HG03558 (cell line): ENCODE measurements at regions not wholly inside any gene's neighbourhood (a gene's known extent, or its start where the extent isn't known, plus 50 kb on each side); places are given as distances from the start of the nearest gene placed in this dataset.
"Not testable (repeated sequence)": the region's sequence is repeated elsewhere in the genome, so short reads cannot be mapped to it uniquely, and the experiment has no call there.

Experiments used
- ATAC-seq: cut with Tn5 transposase; IDR thresholded peaks from one replicate; pipeline ENCODE4 v1.9.1; 2021; ENCODE audit warnings: moderate number of reproducible peaks; ENCODE audit not compliant: unreplicated experiment; ENCODE audit errors: extremely low read depth

DNA sequence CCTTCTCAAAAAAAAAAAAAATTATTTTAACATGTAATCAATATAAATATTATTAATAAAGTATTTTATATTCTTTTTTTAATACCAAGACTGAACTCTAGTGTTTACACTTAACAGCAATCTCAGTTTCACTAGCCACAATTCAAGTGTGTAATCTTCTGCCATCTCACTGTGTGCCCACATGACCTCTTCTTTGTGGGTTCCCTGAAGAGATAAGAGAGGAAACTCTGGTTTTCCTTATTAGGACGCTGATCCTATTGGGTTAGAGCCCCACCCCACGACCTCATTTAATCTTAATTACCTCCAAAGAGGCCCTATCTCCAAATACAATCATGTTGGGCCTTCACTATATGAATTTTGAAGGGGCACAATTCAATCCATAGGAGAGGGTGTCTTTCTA is 177.6 kb downstream of the STK31 start:
- ATAC-seq, result no peak

DNA sequence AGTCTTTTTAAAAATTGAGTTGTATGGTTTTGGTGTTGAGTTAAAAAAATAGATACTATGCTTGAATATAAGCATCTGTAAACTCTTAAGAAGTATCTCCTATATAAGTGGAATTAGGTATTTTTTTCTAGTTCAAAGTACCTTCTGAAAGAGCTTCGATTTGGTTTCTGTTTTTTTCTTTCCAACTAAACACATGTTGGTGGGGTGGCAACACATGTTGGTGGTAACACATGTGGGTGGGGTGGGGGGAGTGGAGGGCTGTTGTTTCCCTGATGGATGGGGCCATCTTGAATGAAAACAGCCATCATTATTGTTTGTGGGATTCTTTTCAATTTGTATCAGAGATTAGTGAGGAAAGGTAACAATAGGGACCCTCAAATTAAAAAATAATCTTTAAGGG is 178.9 kb downstream of the STK31 start:
- no peak for ATAC-seq

DNA sequence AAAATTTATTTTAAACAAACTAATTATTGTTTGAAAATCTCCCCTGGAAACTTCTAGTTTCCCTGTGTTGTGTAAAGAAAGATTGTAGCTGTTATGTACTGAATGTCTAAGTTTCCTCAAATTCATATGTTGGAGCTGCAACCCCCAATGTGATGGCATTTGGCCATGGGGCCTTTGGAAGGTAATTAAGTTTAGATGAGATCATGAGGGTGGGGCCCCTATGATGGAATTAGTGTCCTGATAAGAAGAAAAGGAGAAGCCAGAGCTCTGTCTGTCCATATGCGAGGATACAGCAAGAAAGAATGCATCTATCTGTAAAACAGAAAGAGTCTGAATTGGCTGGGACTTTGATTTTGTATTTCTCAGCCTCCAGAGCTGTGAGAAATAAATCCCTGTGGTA is 179.5 kb downstream of the STK31 start:
- no peak for ATAC-seq

DNA sequence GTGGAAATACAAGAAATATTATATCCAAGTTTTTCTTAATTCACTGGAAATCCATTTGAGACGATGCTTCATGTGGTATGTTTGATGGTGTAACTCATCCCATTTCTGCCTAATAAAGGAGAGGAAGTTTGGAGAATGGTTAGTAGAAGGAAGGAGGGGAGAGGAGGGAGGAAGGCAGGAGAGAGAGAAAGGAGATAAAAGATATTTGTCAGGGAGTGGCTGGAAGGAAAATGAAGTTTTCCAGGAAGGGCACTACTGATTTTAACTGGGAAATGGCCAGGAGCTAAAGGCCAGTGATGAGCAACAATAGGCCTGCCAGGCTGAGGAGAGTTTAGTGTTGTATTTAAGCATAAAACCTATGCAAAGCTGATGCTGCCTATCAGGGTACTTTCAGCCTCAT is 182.0 kb downstream of the STK31 start:
- no peak for ATAC-seq

DNA sequence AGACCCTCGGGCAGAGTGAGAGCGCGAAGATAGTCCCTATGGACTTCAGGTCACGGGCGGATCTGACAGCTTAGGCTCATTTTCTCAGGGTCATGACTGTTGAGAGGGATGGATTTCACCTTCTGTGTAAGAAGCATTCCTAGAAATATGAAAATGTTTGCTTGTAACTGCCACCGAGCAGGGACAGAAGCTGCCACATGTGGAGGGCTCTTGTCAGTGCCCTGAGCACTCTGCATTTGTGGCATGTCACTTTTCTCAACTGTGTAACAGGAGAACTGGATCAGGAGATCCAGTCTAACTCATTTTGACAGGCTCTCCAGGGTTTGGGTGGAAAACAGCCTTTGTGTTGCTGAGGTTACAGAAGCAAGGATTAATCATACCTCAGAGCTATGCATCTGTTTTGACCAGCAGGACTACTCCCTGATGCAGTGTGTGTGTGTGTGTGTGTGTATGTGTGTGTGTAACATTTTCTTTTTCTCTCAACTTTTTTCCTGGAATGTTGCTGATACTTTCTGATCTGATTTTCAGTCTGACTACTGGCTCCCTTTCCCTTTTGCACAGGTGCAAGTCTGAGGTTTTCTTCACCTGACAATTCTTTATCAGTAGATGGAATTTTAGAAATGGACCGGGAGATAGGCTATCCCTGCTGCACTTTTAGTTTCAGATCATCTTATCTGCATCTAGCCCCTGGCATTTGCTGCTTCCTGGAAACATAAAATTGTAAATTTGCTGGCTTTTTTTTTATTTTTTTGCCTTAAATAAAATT is 183.3 kb downstream of the STK31 start:
- no peak for ATAC-seq

DNA sequence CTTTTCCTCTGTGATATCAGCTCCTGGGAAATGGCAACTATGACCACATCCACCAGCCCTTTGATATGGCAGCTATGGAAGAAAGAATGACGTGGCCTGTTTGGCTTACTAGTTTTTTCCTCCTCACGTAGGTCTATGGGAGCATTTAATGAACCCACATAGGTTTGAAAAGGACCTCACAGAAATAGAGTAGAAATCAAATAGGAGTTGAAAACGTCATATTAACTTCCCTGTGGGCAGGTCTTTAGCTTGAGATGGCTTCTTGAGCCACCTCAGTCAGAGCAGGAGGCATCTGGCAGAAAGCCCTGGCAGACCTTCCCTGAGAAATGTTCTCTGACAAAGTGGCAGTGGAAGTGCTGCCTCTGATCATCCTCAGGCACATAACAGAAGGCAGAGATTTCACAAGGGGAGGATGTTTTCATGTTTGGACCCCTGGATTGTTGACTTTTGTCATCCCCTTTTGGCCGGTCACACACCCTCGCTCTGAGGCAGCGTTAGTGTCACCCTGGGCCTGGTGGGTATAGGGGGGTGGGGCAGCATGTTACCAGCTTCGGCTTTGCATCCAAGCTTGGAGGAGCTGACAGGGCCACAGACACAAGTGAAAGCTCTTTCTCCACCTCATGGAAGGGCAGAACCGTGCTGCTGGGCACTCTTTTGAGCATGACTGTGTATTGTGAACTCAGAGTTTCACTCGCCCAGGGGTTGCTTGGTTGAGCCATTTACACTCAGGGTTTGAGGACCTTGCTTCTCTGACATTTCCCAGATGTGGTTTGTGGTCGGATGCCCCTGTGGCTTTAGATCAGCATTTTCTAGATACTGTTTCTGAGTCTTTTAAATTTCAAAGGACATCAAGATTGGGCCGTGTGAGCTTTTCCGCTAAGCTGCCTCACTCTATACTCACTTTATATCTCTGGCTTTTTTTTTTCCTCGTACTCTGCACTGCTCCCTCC is 184.2 kb downstream of the STK31 start:
- ATAC-seq, result no peak

DNA sequence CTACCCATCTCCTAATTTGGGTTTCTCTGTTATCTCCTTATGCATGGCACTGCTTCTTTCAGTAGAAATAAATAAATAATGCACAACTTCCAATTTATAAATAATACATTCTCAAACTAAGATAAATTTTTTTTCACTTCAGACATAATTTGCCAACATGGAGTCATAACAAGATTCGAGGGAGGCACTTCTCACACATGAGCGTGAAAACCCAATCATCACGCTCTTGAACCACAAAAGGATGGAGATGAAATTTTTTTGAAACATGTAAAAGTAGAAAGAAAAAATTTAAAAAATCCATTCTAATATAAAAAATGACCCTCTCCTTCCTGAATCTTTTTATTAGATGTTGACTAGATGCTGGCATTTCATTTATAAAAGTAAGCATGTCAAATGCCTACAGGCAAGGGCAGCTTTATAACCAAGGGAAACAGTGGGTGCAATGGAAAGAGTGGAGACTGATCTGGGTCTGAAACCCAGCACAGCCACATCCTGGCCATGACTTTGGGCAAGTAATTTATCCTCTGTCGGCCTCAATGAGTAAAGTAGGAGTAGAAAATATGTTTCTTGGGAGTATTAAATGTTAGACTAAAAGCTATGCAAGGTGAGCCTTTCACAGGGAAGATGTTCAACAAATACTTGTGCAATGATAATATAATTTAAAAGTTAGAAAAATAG is 185.0 kb downstream of the STK31 start:
- no peak for ATAC-seq

DNA sequence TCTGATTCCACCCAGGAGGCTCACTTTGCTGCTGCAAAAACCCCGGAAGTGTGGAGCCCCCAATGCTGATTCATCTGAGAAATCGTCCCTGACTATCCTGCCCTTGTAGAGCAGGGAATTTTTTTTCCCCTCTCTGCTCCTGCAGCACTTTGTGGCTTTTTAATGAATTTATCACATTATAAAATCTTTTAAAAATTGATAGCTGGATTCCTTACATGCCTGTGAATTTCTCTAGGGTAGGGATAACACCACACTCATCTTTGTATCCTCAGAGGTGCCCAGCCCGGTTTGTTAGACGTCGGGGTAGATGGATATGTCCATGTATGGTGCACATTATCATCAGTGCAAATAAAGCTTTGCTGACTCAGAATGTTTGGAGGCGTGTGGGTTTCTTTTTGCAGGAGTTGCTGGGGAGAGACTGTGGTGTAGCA is 185.7 kb downstream of the STK31 start:
- no peak for ATAC-seq

DNA sequence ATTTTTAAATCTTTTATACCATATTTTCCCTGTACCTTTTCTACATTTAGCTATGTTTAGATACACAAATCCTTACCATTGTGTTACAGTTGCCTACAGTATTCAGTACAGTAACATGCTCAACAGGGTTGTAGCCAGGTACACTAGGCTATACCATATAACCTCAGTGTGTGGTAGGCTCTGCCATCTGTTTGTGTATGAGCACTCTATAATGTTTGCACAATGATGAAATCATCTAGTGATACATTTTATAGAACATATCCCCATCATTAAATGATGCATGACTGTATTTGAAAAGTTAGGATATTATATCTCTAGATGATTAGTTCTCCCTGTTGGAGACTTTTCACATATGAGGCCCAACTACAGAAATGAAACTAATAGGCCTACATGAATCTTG is 188.6 kb downstream of the STK31 start:
- ATAC-seq, result no peak

DNA sequence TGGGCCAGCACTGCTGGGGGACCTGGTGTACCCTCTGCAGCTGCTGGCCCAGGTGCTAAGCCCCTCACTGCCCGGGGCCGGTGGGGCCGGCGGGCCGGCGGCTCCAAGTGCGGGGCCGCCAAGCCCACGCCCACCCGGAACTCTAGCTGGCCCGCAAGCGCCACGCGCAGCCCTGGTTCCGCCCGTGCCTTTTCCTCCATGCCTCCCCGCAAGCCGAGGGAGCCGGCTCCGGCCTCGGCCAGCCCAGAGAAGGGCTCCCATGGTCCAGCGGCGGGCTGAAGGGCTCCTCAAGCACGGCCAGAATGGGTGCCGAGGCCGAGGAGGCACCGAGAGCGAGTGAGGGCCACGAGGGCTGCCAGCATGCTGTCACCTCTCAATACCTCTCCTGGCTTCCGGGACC is 194.9 kb downstream of the STK31 start:
- not testable (repeated sequence) for ATAC-seq

DNA sequence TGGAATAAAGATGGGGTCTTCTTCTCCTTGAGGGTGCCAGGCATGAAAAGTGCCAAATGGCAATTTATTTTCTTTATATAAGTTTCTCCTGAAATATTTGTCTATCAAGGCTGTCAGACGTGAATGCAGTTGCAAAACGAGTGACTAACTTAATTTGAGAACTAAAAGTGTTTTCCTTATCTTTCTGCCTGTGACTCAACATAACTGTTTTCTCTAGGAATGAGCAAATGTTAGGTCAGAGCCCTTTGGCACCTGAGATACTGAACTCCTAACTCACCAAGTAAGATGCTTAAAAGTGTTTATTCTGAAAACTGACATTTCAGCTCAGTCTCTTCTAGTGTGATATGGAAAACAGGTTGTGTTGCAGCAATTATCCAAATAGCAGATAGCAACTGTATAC is 197.0 kb downstream of the STK31 start:
- no peak for ATAC-seq

DNA sequence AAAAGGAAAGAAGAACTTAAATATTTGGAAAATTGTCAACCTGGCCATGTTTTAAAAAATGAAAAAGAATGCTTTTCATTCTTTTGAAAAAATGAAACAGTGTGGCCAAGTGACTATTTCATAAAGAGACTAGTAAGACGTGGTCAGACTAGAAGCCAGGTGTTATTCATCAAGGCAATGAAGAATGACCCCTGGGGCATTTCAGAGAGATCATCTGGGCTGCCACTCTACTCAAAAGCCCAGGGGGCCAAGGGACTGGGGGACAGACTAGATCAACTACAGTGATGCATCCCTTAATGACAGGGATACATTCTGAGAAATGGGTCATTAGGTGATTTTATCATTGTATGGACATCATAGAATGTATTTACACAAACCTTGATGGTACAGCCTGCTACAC is 199.4 kb downstream of the STK31 start:
- ATAC-seq, result no peak

DNA sequence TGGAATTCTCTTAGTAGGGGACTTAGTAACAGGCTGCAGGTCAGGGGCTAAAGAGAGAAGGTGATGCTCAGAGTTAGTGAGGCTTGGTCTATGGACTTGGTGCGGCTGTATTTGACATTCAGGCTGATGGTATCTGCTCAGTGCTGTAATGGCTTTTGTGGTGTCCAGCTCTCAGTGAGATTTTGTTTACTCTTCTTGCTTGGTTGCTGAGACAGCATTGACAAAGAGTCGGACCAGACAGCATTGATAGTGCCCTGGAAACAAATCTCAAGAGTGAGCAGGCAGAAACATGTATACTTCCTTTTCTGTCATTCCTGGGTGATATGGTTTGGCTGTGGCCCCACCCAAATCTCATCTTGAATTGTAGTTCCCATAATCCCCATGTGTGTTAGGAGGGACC is 202.0 kb downstream of the STK31 start:
- no peak for ATAC-seq

DNA sequence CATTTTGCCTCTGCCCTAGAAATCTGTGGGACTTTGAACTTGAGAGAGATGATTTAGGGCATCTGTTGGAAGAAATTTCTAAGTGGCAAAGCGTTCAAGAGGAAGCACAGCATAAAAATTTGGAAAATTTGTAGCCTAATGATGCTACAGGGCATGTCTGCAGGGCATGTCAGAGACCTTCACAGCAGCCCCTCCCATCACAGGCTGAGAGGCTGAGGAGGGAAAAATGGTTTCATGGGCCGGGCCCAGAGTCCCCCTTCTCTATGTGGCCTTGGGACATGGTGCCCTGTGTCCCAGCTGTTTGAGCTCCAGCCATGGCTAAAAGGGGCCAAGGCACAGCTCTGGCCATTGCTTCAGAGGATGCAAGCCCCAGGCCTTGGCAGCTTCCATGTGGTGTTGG is 203.0 kb downstream of the STK31 start:
- no peak for ATAC-seq

DNA sequence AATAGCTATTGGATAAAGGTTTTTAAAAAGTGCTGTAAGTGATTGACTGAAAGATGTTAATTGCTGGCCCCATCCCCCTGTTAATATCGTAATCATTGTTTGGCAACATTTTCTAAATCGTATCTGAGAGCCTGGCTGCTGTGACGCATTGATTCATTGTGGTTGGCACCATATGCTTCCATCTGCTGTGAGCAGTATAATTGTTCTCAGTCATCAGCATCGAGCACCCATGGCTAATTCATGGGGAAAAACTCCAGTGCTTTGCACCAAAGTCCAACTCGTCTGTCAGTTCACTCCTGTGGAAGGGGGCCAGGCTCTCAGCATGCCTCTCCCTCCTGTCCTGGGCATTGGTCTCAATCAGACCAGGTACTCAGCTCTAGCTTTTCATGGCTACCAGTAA is 205.2 kb downstream of the STK31 start:
- no peak for ATAC-seq

DNA sequence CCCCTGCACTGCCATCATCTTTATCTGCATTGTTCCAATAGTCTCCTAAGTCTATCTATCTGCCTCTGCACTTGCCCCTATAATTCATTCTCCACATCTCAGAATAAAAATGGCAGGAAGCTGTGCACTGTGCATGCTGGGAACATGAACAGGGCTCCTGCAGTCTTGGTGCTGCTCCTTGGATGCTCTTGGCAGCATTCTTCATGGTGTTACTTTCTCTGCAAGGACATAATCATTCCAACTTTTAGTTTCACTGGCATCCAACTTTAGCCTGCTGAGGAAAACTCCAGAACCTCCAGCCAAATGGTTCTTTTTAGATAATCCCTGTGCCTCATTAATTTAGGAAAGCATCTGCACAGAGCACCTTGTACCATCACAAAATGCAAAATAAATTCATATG is 208.3 kb downstream of the STK31 start:
- no peak for ATAC-seq

DNA sequence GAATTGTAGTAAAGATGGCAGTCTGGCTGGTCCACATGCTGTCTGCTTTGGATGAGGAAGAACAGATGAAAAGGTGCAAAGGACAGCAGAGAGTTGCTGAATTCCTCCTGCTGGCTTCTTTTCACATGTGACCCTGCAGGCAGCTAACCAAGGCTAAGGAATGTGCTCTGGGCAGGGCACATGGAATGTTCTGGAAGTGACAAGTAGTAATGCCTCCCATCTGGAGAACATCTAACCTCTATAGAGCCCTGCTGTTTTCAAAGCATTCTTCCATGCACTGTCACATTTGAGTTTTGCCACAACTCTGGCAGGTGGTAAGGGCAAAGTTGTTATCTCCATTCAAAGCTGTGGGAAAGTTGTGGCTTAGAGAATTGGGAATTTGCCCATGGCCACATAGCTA is 208.8 kb downstream of the STK31 start:
- ATAC-seq, result no peak

DNA sequence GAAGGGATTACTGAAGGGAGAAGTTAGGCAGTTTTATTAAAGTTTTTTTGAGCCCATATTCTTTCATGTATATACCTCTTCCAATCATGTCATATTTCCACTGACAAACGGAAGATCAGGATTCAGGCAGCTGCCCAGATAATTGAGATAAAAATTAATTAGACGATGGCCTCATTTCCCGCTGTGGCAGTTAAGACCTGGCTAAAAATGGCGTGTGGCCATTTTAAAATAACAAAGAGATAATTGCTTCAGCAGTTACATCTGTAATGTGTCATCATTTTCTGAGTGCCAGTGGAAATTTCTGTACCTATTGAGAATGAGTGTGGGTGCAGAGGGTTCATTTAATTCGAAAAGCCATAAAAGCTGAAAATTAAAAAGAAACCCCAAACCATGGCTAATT is 215.1 kb downstream of the STK31 start:
- no peak for ATAC-seq

DNA sequence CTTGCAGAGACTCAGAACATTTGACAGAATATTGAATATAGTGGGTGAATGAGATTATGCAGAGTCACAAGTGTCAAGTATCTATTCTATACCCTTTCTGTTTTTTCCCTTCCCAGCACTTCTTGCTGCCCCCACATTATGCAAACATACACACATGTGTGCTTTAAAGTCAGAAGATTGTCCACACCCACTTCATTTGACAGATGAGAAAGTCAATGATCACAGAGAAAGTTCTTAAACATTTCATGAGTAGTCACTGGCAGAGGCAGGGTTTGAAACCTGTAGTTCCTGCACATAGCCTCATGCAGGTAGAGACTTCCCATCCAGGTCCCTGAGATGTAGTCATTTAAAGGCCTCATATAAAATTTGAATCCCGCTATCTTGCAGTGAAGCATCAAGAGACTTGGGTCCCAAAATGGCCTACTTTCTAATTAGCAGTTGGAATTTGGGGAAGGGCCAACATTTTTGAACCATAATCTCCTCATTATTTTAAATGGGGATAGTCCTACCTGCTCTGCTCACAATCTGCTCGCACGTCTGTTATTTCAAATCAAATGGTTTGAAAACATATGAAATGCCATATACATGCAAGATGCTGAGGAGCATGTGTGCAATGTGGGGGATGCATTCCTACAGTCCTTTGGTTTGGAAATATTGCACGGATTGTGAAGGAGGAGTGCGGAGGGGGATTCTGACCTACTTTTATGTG is 217.8 kb downstream of the STK31 start:
- no peak for ATAC-seq

DNA sequence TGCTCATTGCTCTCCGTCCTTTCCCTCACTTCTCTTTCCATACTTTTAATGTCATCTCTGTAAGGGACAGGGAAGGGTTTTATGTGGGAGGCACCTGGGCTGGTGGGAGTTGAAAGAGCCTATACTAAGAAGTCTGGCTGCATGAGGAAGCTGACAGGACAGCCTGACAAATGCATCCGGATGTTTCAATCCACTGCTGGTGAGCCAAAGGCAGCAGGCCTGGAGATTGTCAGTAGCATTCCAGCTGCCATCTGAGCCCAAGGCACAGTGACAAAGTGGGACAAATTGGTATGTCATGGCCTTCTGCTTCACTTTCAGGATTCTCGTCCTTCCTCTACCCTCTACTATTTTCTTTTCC is 218.4 kb downstream of the STK31 start:
- ATAC-seq, result no peak
